Globus pallidus (tissue), 1 donor: ENCODE measurements at regions not wholly inside any gene's neighbourhood (a gene's known extent, or its start where the extent isn't known, plus 50 kb on each side); places are given as distances from the start of the nearest gene placed in this dataset.

Experiments used
- DNase-seq: peaks from one replicate; pipeline ENCODE4 v3.0.0-alpha.2; 2015; ENCODE audit warnings: low spot score

DNA sequence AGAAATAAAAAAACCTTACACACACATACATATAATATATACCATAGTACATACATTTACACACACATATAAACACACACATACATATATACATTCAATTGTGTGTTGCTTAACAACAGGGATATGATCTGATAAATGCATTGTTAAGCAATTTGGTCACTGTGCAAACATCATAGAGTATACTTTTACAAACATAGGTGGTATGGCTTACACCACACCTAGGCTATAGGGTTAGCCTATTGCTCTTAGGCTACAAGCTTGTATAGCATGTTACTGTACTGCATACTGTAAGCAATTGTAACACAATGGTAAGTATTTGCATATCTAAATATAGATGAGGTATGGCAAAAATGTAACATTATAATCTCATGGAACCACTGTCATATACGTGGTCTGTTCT, 156.8 kb upstream of the ERBB4 start:
- DNase-seq: no peak

DNA sequence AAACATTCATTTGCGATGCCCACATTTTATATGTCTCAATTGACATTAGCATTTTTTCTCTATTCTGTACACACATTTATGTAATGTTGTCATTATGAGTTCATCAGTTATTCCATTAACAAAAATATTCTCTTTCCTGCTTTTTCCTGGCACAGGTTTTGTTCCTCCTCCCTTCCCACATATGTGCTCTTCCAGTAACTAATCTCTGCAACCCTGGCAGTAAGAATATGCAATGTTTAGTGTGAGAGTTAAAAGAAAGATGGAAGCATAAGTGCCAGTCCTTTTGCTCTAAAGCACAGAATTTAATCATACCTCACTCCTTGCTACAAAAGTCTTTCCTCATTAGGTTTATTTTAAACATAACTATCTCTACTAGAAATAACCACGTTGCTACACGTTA, 155.8 kb upstream of the ERBB4 start:
- DNase-seq: no peak

DNA sequence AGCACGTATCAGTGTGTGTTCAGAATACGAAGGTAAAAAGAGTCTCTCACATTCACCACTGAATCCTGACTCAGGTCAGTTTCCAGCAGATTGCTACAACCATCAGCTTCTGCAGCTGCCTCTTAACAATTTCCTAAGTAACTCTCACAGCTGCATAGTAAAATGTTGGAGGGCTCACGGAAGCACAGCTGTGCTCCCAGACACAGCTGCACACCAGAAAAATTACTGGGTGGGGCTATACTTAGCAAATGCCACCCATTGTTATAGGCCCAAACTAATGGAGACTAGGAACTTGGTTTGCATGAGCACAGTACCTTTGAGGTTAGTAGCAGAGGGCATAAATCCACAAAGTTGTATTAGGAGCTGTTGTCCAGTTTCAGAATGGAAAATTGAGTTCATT, 153.9 kb upstream of the ERBB4 start:
- no peak for DNase-seq

DNA sequence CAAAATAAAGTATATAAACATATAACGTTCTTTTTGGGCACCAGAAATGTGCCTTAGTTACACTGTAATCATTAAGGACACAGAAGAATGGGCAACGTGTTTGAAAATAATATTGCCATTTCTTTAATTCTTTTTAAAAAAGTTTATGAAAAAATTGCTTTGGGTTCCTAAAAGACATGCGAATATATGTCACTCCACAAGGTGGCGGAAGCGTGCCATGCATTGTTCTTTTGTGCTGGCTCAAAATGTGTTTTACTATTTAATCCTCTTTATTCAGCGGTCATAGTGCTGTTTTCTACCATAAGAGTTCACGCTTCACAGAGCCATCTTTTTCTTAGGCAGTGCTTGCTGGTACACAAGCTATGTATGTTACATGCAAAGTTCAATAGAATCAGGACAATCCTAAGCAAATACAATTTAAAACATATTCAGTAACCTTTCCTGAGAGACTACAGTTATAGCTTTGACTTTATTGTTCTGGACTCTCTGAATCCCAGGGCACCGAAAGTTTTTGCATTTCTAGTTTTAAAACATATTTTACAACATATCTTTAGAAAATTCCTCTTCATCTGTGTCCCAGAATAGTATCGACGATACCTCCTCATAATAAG, 147.8 kb upstream of the ERBB4 start:
- DNase-seq: peak; percentile 38

DNA sequence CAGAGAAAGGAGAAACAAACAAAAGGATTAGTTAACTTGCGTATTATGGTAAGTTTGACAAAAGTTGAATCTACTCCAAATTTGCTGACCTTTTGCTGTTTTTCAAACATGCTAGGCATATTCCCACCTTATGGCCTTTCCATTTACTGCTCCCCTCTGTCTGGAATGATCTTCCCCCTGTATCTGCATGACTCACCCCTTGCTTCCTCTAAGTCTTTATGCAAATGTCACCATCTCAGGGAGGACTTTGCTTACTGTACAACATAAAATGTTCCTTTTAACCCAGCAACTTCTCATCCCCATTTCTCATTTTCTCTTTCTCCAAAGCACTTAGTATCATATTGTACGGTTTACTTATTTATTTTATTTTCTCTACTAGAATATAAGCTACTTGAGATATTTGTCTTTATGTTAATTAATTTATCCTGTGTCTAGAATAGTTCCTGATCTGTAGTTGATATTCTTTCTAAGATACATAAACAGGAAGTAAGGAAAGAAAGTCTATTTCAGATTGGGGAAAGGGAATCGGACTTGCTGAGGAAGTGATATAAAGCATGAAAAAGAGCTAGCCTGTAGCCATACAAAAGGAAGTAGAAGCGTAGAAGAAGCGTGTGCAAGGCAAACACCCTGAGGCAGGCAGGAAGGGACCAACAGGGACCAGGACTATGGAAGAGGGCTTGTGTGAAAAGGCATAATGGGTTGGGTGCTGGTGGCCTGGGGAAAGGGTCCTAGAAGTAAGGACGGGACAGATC, 144.9 kb upstream of the ERBB4 start:
- no peak for DNase-seq

DNA sequence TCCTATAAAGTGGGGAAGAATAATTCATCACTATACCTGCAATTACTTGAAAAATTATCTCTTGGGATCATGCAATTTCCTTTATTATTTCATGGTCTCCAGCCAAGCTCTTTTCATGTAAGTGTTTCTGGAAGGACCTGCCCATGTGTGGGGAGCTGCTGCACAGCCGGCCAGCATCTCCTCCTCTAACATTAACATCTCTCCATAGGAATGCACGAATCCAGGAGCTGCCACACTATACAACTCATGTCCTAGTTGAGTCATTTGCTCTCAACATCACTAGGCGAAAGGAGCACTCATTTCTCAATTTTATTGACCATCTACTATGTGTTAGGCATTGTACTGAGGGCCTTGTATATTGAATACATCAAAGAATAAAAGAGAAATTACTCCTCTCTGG, 144.3 kb upstream of the ERBB4 start:
- DNase-seq: no peak

DNA sequence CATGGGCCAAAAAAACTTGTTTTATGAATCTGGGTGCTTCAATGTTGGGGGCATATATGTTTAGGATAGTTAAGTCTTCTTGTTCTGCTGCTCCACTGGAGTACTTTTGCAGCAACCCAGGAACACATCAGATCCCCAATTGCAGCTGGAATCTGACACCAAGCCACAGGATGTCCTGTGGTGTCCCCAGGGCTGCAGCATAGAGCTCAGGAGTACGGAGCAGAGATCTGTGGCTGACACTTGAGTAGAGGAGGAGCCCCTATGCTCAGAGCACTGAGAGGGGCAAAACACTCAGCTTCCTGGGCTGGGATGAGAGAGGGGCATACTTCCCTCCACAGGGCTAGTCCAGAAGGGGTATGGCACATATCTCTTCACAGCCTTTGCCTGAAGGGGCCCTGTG, 138.9 kb upstream of the ERBB4 start:
- DNase-seq: no peak

DNA sequence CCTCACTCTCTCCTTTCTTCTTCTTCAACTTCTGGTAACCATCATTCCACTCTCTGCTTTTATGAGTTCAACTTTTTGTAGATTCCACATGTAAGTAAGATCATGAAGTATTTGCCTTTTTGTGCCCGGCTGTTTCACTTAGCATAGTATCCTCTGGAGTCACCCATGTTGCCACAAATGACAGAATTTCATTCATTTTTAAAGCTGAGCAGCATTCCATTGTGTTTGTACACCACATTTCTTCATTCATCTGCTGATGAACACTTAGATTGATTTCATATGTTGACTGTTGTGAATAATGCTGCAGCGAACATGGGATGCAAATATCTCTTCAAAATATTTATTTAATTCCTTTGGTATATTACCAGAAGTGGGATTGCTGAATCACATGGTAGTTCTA, 133.6 kb upstream of the ERBB4 start:
- DNase-seq: no peak

DNA sequence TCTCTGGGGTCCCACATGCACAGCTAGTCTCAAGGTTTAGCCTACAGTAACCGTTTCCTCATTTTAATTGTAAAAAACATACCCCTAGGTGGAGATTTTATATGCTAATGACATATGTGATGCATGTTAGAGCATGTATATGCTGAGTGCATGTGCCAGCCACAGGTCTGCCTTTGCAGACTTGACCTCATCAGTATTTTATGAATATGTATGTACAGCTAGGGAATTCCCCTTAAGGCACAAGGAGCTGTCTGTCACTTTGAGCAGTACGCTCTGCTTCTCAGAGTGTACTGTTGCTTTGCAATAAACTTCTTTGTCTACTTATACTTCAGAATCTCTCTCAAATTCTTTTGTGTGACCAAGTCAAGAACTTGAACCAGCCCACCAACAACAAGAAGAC, 131.2 kb upstream of the ERBB4 start:
- DNase-seq: no peak

DNA sequence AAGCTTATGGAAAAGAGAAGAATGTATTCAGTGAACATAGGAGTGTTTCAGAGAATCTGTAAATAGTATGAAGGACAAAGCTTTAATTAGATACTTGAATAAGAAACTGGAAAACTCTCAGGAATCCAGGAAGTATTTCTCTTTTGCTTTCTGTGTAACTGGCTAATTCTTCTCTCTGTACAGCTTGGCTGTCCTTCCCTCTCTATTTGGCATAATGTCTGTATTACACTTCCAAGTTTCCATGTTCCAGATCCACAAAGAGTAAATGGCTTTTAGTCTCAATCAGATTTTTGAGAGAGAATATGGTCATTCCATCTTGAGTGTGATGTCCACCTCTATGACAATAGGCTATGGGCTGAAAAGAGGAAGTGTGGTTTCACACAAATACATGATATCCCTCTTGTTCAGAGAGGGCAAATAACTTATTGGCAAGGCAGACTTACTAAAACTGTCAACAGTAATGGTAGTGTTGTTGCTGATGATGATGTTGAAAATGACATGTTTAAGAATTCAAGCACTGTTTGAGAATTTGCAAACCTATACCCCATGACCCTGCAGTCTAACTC, 129.2 kb upstream of the ERBB4 start:
- DNase-seq: peak; percentile 14

DNA sequence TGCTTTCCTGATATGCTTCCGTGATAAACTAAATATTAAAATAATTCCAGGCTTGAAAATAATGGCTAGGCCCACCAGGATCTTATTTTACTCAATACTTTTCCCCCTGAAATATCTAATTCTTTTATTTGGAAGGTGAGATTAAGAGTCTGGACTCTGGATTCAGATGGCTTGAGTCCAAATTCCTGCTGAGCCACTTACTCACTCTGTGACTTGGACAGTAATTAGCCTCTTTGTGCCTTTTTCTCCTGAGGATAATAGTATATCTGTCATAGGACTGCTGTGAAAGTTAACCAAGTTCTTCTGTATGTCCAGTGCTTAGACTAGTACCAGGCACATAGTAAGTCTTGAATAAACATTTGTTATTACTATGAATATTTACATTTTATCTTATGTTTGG, 127.3 kb upstream of the ERBB4 start:
- no peak for DNase-seq

DNA sequence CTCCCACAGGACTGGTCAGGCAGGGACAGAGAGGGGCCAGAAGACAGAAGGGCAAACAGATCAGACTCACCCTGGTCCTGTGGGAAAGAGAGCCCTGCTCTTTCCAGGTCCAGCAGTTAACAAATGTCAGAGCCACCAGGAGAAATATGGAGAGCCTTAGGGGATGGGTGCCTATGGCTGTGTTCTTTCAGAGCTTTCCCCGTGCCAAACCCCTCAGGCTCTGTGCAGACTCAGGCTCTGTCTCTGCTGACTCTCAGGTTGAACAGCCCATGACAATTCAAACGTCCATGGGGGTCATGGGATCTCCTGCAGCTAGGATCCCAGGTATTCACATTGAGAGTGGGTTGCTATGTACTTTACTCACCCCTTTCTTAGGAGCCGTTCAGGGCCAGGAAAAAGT, 120.8 kb upstream of the ERBB4 start:
- no peak for DNase-seq

DNA sequence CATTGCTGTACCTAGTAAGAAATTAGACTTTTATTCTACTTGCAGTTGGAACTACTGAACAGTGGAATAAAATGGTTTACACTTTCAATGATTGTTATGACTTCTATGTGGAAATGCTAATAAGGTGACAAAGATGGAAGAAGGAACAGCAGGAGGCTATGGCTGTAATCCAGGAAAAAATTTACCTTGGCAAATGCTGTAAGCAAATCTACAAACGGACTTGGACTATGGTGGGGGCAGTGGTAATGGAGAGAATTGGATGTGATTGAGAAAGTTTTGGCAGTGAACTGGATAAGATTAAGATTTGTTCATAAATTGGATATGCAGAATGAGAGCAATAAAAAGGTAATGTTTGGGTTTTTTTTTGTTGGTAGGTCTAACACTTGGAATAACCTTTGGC, 111.0 kb upstream of the ERBB4 start:
- DNase-seq: no peak

DNA sequence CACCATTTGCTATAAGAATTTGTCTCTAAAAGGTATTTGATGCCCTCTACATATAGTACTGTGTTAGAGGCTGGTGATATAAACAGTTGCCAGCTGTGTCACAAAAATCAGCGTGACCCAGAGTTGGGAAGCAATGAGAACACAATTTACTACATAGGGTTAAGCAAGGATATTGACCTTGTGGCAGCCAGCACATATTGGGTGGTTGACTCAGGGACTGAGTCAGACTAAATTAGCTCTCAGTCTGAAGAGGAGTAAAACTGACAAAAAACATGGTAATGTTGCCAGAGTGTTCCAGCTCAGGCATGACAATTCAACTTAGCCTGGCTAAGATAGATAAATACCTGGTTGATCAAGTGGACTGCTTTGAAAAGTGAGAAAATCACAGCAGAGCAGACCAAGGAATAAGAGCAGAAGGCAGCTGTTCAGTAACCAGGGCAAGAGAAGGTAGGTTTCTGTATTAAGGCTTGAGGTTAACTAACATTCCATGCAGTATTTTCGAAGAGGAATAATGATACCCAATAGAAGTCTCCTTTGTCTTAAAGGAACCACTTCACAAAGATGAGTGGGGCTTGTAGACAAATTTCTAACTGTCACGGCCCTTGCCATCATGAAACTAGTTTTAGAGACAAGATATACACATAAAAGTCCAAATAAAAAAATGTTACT, 108.2 kb upstream of the ERBB4 start:
- DNase-seq: no peak

DNA sequence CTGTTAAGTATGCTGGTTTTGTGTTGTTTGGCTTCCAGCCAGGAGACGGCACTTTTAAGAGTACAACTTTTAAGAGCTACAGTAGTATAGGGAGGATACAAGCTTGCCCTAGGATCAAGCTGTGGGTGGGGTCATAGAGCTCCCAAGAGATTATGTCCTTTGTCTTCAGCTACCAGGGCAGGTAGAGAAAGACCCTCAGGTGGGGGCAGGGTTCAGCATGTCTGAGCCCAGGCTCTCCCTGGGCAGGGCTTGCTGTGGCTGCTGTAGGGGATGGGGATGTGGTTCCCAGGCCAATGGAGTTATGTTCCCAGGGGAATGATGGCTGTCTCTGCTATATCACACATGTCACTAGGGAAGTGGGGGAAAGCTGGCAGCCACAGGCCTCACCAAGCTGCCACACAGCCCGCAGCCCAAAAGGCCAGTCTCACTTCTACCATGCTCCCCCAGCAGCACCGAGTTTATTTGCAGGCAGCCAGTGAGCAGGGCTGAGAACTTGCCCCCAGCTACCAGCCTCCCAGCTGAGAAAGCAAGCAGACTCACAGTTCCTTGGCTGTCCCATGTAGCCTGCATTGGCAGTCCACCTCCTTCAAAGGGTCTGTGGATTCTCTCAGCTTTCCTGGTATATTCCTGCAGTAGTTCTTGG, 105.7 kb upstream of the ERBB4 start:
- no peak for DNase-seq

DNA sequence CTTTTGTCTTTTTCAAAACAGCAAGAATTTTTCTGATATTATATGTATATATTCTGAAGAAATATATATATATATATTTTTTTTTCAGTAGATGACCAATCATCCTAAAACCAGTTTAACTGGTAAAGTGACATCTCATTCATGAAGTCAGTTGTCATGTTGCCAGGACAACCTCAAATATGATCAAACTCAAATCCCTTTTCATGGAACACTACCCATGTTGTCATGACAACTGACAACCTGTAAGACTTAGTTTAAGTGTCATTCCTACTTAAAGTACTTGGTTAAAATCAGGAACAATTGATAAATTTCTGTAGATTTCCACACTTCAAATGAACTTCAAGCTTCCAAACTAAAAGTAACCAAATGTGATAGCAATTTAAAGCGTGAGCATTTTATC, 101.8 kb upstream of the ERBB4 start:
- DNase-seq: no peak

DNA sequence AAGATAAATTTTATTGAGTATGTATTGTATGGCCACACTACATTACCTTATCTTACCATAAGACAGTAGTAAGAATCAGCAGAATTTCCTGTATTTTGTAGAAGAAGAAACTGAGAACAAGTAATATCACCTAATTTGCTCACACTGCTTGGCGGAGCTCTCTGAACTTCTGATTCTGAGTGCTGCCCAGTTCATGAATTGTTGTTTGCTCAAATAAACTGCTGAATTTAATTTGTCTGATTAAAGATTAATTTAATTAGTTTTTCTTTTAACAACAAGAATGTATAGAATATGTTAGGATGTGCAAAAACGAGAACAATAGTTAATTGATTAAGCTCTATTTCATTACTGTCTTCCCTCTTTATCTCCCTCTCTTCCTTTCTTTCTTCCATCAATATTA, 100.1 kb upstream of the ERBB4 start:
- no peak for DNase-seq

DNA sequence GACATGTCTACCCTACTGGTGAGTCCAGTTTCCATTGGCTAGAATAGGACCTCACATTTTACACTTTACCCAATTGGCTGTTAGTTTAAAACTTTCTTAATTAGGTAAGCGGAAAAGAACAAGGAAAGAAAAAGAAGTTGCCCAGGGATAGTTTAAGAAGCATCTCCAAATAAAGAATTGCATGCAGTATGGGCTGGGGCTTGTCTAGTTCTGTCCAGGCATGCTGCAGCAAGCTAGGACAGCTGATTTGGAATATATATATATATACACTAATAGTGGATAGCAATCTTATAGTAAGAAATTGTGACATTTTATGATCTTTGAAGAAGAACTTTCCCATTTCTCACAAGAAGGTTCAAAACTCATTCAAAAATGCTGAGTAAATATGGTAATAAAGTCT, 90.0 kb upstream of the ERBB4 start:
- no peak for DNase-seq

DNA sequence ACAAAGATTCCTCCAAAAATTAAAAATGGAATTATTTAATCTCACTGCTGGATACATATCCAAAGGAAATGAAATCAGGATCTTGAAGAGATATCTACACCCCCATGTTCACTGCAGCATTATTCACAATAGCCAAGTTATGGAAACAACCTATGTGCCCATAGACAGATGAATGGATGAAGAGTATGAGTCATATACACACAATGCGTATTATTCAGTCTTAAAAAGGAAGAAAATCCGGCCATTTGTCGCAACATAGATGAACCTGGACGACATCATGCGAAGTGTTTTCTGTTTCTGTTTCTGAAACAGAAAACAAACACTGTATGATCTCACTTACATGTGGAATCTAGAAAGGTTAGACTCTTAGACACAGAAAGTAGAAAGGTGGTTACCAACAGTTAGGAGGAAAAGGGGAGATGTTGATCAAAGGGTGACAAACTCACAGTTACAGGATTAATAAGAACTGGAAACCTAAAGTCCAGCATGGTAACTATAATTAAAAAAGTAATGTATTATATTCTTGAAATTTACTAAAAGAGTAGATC, 87.8 kb upstream of the ERBB4 start:
- no peak for DNase-seq

DNA sequence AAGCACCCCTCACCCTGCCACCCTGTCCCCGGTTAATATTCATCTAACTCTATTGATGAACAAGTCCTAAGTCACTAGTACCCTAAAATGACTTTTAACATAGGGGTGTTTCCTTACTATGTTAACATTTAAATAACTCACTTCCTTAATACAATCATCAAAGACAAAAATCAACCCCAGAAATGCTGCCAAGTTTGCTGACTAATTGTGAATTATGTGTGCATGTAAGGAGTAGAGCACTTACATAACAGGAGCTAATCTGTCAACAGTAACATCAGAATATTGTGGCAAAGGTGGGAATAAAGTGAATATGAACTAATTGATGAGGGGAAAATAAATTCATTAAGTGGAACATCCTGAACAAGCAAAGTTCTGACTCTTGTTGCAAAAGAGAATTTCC, 81.4 kb upstream of the ERBB4 start:
- no peak for DNase-seq

DNA sequence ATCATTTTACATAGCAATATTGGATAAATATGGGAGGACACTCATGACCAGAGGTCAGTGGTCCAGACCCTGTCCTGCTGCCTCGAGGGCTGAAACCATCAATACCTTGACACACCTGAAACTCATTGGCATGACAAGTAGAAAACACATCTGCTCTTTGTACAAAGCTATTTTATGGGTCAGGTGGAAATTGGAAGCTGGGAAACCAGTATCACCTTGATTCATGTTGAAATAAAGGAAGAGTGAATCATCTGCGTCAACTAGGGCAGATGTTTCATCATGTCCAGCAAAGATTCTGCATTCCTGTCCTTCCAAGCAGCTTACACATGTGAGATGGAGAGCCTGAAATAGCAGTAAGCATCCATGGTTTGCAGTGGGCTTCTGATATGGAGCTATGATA, 80.0 kb upstream of the ERBB4 start:
- no peak for DNase-seq

DNA sequence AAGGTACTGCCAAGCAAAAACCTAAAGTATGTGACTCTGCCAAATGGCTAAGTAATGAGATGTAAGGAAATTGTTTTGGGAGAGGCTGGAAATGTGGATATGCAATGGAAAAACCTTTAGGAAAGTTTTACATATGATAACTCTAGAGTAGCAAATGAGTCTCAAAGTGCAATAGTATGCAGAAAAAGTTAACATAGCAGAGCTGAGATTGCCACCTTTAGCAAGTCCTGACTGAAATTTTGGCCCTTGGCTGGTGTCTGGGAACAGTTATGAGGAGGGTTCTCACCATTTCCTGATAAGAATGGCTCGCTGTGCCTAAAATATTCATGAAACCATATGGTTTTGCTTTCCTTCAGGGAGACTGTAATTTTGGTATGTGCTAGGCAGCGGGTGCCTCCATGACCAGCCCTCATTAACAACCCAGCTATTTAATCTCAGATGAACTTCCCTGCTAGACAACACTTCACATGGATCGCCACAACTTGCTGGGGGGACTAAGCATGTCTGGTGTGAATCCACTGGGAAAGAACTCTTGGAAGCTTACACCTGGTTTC, 72.3 kb upstream of the ERBB4 start:
- no peak for DNase-seq
